HG02571 (cell line): ENCODE measurements at regions not wholly inside any gene's neighbourhood (a gene's known extent, or its start where the extent isn't known, plus 50 kb on each side); places are given as distances from the start of the nearest gene placed in this dataset.

Experiments used
- ATAC-seq: cut with Tn5 transposase; IDR thresholded peaks from one replicate; pipeline ENCODE4 v1.9.1; 2021; ENCODE audit warnings: mild to moderate bottlenecking, moderate library complexity; ENCODE audit not compliant: unreplicated experiment

DNA sequence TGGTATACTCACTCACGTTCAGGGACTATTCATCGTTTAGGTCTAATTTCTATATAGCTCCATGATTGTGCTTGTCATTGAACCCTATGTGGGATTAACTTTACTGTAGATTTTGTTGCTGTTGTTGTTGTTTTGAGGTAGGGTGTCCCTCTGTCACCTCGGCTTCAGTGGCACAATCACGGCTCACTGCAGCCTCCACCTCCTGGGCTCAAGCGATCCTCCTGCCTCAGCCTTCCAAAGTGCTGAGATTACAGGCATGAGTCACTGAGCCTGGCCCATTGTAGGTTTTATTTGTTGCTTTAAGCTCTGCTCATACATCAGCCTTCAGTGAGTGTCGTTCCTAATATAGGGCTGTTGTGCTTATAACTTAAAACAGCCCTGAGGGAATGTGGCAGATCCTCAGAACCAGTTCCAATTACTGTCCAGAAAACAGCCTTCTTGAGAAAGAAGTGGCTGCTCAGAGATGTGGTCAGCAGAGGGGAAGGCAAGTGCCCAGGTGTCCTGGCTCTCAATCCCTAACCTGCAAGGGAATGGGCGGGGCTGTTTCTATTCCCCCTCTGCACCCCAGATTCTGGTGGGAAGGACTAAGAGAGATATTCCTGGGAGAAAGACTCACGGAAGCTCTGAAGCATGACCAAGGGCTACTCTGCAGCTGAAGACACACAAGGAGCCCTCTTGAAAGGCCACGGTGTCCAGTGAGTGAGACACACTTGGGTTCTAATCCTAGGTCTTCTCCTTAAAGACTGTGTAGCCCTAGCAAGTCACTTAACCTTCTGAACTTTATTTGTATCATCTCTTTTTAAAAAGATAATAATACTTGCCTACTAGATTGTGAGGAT, 79.6 kb upstream of the LCLAT1 start:
- ATAC-seq = no peak

DNA sequence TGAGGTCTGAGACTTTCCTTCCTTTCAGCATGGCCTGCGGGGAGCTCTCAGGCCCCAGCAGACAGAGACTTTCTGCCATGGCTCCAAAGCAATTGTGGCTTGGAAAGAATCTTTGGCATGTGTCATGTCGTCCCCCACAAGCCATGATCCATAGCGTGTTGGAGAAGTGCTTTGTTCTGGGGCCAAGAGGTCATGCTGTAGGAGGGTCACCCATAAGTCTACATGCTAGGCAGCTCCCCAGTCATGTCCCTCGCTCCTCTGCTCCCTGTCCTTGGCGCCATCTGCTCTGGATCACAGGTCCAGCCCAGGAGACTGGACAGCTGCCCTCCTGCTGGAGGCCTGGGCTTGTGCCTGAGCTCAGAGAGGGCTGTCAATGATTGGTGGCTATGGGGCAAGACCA, 78.8 kb upstream of the LCLAT1 start:
- ATAC-seq = no peak

DNA sequence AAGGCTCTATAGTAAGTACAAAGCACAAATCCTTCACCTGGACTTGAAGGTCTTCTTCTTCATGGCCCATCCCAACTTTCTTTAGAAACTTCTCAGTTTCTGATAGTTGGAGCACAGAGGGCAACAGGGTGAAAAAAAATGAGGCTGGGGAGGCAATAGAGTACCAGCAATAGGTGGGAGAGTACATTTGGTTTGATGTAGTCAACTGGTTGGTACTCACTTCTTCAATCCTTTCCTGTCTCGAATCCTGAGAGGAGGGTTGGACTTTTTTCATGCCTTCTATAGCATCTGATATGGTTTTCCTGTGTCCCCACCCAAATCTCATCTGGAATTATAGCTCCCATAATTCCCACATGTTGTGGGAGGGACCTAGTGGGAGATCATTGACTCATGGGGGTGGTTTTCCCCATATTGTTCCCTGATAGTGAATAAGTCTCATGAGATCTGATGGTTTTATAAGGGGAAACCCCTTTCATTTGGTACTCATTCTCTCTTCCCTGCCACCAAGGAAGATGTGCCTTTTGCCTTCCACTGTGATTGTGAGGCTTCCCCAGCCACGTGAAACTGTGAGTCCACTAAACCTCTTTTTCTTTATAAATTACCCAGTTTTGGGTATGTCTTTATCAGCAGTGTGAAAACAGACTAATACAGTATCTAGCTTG, 75.9 kb upstream of the LCLAT1 start:
- no peak for ATAC-seq

DNA sequence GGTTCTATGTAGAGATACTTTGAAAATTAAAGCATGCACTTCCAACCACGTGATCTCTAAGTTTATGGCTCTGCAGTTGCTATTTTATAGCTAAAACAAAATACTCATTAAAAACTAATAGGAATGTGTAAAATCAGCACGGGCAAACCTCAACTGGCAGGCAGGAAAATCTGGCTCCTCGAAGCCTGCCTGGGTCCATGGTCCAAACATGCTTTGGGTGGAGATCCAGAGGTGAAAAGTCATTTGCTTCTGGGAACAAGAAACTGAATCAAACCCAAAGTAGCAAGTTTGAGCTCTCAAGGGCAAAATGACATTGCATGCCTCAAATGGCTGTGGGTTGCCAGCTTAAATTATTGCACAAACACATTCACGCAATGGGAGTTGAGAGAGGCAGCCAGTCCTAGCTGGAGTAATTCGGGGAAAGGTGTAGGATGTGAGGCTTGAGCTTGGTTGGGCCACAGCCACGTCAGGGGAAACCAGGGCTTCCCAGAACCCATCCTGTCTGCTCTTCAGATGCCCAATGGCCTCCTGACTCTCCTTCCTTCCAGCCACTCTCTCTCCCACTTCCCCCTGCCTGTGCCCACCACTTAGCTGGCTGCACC, 75.2 kb upstream of the LCLAT1 start:
- no peak for ATAC-seq

DNA sequence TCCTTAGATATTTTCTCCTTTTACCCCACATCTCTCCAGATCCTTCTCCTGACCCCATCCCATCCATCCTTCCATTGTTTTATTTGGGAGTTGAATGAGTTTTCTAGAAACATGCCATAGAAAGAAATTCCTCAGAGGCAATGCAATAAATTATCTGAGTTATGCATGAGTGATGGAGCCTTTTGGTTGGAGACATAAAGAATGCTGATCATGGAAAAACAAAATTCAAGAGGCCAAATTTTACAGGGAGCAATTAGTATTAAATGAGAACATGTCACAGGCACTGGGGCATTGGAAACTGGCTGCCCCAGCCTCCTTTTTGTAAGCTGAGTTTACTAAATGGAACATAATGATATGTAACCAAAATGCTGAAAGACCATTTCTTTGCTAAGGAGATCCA, 74.2 kb upstream of the LCLAT1 start:
- ATAC-seq = no peak

DNA sequence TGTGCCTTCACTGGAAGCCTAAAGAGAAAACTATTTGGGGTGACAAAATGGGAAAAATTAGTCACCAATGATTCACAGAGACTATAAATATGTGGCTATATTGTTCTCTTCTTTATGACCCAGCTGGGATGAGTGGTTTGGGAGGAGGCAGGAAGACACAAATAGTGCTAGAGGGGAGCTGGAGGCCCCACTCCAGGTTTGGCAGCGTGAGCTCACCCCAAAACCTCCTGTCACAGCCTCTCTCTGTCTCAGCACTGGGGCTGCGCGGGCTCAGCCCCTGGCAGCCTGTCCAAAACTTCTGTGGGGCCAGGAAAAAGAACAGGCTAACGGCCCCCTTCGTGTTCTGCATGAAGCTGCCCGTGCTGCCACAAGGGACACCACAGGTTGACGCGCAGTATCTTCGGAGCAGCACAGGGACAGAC, 73.2 kb upstream of the LCLAT1 start:
- ATAC-seq = no peak

DNA sequence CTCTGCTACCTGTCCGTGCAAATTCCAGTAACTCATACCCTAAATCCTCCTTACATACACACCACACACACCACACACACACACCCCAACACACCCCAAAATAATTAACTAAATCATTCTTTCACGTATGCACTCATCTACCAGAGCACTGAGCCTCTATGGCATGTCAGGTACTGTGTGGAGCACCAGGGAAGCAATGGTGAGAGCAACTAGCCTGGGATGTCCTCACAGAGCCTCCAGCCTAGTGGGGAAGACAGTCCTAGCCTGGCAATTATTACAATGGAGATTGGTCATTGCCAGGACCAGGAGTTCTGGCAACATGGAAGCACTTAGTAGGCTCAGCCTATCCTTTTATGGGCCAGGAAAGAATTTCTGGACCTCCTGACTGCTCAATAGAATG, 72.7 kb upstream of the LCLAT1 start:
- ATAC-seq = no peak

DNA sequence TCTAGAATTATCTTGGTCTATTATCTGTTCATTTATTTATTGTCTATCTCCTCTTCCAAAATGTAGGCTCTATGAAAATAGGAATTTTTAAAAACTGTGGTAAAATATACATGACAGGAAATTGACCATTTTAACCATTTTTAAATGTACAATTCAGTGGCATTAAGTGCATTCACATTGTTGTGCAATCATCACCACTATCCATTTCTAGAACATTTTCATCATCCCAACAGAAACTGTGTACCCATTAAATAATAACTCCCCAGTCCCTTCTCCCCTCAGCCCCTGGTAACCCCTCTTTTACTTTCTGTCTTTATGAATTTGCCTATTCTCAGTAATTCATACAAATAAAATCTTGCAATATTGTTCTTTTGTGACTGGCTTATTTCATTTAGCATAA, 71.1 kb upstream of the LCLAT1 start:
- ATAC-seq = no peak

DNA sequence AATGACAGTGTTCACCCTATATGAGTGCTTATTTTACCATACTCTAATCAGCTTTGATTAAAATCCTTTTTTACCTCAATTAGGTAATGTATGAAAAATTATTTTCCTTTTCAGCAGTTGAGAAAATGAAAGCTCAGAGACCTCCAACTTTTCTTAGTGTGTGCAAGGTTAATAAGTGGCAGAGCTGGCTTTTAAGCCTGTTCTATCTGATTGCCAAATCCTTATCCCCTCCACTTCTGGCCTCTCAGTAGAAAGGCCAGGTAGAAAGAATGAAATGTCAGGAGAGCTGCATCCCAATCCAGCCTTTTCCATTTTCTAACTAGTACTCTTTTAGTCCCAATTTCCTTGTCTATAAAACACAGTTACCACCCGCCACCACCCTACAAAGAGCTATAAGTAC, 67.6 kb upstream of the LCLAT1 start:
- no peak for ATAC-seq

DNA sequence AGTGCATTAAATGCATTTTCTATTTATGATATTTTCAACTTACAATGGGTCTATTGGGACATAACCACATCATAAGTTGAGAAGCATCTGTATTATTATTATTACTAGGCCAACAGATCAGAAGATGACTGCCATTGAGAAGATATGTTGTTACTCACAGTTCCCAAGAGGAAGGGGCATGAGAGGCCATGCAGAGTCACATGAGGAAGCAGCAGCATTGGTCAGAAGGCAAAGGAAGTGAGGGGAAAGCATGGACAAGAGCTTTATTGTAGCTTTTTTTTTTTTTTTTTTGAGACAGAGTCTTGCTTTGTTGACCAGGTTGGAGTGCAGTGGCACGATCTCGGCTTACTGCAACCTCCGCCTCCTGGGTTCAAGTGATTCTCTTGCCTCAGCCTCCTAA, 66.2 kb upstream of the LCLAT1 start:
- no peak for ATAC-seq

DNA sequence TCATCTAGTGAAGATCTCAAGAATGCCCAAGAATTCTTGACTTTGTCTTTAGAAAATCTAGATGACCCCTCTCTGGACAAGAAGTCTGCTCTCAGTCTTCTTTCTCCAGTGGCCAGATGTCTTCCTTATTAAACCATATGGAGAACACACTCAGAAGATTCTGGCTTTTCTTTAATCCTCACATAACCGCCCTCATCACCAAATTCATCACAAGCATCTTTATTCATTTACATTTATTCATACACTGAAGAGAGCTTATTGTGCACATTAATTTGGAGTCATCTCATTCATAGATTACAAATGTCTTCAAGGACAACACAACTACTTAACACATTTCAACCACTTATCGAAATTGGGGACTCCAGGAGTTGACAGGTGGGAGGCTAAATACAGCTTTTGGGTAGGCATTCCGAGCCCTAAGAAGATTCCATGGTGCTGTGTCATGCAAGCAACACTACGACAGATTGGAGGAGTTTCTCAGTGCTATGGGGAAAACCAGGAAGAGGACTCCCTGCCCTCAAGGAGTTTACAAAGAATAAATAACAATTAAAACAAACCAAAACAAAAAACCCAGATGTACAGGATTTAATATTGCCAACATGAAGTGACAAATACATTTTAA, 64.8 kb upstream of the LCLAT1 start:
- ATAC-seq = no peak

DNA sequence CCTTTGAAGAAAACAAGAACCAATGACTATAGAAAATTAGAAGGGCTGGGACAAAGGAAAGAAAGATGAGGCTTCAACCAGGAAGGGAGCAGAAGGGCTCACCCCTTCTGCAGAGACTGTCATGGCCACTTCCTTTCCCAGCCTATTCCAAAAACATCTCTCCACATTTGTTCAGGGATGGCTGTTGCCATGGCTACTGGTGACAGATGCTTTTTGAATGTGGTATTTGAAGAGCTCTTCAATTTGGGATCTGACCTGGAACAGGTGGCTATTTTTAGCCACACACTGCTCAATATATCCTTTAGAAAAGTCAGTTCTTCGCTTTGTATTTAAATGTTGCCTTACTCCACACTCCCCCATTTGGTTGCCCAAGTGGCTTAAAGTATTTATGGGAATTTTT, 64.1 kb upstream of the LCLAT1 start:
- ATAC-seq = no peak

DNA sequence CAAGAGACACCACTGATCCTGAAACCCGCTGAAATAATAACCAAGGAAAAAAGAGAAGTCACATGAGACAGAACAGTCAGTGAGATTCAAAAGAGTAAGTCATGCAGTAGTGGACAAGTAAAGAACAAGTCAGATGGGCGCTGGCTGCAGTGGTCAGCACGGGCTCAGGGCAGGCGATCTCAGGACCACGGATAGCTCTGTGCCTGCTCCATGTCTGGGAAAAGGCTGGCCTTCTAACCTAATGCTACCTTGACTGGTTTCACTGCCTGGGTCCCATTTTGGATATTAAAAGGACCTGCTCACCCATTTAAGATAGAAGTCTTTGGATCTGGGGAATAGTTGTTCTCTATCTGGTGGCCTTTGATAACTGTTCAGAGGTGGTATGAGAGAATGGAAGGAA, 61.7 kb upstream of the LCLAT1 start:
- ATAC-seq = no peak

DNA sequence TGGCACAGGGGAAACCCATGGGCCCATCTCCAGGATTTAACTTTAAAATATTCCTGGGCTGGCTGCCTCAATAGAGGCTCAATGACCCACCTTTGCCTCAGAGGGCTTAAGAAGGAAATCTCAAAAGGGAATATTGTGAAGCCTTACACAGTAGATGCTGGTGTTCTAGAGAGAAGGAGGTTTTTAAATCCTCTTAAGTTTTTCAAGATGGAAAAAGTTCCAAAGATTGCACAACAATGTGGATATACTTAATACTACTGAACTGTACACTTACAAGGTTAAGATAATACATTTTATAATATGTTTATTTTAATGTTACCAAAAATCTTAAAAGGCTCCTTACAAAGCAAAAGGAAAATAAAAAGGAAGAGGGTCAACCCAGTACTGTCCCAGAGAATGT, 54.9 kb upstream of the LCLAT1 start:
- ATAC-seq = no peak

DNA sequence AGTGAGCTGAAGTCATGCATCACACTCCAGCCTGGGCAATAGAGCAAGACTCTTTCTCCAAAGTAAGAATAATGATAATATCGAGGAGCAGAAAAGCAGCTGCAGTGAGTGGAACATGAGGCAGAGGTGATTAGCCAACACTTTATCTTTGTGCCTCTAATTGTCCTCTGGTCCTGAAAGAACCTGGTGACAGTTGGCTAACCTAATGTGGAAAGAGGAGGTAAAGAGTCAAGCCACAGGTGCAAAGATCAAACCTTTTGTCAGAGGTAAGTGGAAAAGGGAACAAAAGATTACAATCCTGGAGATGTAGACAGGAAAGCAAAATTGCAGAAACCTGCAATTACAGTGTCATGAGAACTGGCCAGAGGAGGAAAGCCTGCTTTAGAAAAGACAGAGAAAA, 53.5 kb upstream of the LCLAT1 start:
- no peak for ATAC-seq

DNA sequence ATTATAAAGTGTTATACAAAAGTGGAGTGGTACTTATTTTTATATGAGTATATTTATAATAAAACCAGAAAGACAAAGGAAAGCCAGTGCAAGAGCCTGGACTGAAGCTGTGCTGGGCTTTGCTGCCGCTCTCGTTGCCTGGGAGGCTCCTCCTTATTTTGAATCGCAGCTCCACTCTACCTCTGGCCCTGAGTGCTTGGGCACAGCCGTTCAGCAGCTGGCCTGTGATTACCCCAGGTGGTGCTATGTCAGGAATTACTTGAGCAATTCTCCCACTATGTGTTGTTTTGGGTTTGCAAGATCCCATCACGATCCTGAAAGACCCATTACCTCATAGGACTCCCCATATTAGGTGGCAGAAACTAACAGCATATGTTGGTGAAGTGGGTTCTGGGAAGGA, 53.0 kb upstream of the LCLAT1 start:
- ATAC-seq = no peak

DNA sequence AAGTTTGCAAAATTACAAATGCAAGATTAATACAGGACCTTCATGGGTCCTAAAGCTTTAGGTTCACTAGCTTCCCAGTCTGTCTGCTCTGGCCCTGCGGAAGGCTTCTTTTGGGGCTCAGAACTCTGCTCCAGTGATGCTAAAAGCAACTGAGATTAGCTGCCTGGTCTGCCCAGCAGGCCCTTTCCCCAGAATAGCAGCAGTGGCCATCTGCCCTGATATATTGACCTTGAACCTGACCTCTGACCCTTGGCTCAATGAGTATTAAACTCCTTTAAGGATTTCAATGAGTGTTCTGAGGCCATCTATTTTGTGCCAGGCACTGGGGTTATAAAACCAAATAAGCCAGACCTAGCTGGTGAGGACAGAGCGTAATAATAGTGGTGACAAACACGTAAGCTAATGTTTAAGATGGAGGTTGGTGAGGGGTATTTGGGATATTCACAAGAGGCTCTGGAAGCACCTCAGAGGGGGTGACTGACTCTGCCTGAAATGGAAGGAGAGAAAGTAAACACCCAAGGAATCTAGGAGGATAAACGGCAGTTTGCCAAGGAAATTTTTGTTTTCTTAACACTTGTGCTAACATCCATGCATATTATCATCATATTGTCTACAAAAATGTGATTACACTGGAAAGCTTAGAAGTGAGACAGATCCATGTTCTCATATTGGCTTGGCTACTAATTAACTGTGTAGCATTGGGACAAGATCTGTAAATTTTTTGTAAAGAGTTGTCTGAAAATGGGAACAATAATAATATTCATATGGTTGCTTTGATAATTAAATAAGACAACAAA, 50.4 kb upstream of the LCLAT1 start:
- ATAC-seq = no peak
